OCI-LY7 (cell line): ENCODE measurements at regions not wholly inside any gene's neighbourhood (a gene's known extent, or its start where the extent isn't known, plus 50 kb on each side); places are given as distances from the start of the nearest gene placed in this dataset.

ENCODE experiments used
- CTCF ChIP-seq: fragments of 200-600 bp; sonication (generic); conservative IDR thresholded peaks from 2 replicates; pipeline ENCODE4 v1.5.1; 2014; ENCODE audit warnings: mild to moderate bottlenecking, antibody characterized with exemption, low read length, moderate library complexity, mixed read lengths
- EZH2phosphoT487 ChIP-seq: fragments of 200-600 bp; sonication (generic); IDR thresholded peaks from 2 replicates; pipeline ENCODE4 v1.6.1; 2018; ENCODE audit warnings: low read depth, borderline replicate concordance, mild to moderate bottlenecking, mixed run types, antibody characterized with exemption, low read length, moderate library complexity, mixed read lengths

GRCh38 chr3:34254285-34254684, 455.9 kb downstream of the PDCD6IP start:
- TF ChIP-seq CTCF (no peak), EZH2phosphoT487 (no peak)
